Osteocyte (in vitro differentiated cells): ENCODE measurements at regions not wholly inside any gene's neighbourhood (a gene's known extent, or its start where the extent isn't known, plus 50 kb on each side); places are given as distances from the start of the nearest gene placed in this dataset.

ENCODE experiments used
- DNase-seq: peaks from one replicate; pipeline ENCODE4 v3.0.0; 2021; ENCODE audit warnings: mixed read lengths; ENCODE audit not compliant: unreplicated experiment; ENCODE audit errors: extremely low spot score
- H3K27ac Mint-ChIP-seq: one replicate; pipeline ENCODE4 v1.8.0; 2021; ENCODE audit warnings: mild to moderate bottlenecking, mixed read lengths; ENCODE audit not compliant: unreplicated experiment
- H3K27me3 Mint-ChIP-seq: one replicate; pipeline ENCODE4 v1.8.0; 2021; ENCODE audit warnings: mixed read lengths; ENCODE audit not compliant: unreplicated experiment
- H3K36me3 Mint-ChIP-seq: one replicate; pipeline ENCODE4 v1.8.0; 2021; ENCODE audit warnings: mixed read lengths; ENCODE audit not compliant: unreplicated experiment
- H3K4me1 Mint-ChIP-seq: one replicate; pipeline ENCODE4 v1.8.0; 2021; ENCODE audit warnings: mixed read lengths; ENCODE audit not compliant: unreplicated experiment
- H3K4me3 Mint-ChIP-seq: one replicate; pipeline ENCODE4 v1.8.0; 2021; ENCODE audit warnings: mild to moderate bottlenecking, moderate library complexity, mixed read lengths; ENCODE audit not compliant: unreplicated experiment
- H3K9me3 Mint-ChIP-seq: one replicate; pipeline ENCODE4 v1.8.0; 2021; ENCODE audit warnings: mixed read lengths; ENCODE audit not compliant: unreplicated experiment
- CTCF ChIP-seq: fragments of 200-600 bp; sonication (generic); IDR thresholded peaks from 2 replicates; pipeline ENCODE4 v1.5.0; 2021; ENCODE audit warnings: antibody characterized with exemption, mild to moderate bottlenecking, moderate library complexity

DNA sequence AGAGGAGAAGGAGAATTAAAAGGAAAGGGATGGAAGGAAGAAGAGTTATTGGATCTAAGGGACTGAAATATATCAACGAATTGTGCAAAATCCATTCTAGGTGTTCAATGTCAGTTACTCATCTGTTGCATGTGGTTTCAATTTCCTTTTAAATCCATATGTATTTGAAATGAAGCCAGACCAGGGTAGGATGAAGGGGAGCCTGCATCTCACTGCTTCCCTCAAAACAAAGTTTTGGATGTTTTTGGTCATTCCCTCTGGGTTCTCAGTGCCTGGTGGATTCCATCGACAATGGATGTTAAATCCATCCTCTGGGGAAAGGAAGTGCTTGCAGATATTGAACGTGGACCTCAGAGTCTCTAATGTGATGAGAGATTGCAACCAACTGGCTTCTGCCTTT, 103.5 kb upstream of the XYLT1 start:
- Mint-ChIP-seq H3K4me1 (no peaks in the 10 kb centered on the region), H3K4me3 (no peak overlapping the region), H3K27ac (no peak overlapping the region), H3K27me3 (no peaks in the 10 kb centered on the region), H3K36me3 (no peaks in the 10 kb centered on the region), H3K9me3 (no peaks in the 10 kb centered on the region)
- no peak for DNase-seq
- no peak for TF ChIP-seq CTCF

GRCh38 chr16:17572145-17572544, 101.4 kb upstream of the XYLT1 start:
- TF ChIP-seq CTCF = no peak
- Mint-ChIP-seq H3K9me3 (no peaks in the 10 kb centered on the region), H3K4me1 (no peaks in the 10 kb centered on the region), H3K36me3 (no peaks in the 10 kb centered on the region), H3K4me3 (no peak overlapping the region), H3K27ac (no peak overlapping the region), H3K27me3 (no peaks in the 10 kb centered on the region)
- DNase-seq = no peak

DNA sequence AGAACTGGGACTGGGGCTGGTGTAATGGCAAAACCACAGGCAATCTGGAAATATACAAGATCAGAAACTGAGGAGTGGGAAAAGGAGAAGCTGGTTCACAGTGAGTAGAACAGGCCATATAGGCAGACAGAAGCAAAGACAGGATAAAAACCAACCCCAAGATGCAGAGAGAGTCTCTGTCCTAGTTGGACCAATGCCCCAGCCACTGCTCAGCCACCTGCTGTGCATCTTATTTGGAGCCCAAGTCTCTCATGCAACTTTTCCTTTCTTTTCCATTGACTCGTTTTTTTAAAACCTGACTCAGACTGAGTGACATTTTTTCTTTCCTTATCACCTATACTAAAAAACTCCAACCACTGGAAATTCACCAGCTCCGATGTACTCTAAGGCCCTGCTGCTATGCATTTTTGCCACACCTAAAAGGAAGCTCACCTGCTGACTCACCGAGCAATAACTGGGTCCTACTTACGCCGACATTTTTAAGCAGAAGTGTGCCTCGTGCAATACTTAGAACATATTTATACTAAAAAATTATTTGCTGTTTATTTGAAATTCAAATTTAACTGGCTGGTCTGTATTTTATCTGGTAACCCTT, 100.8 kb upstream of the XYLT1 start:
- no peak overlapping the region for H3K4me3 Mint-ChIP-seq
- H3K36me3 Mint-ChIP-seq = no peaks in the 10 kb centered on the region
- no peaks in the 10 kb centered on the region for H3K4me1 Mint-ChIP-seq
- no peak for DNase-seq
- no peak overlapping the region for H3K27ac Mint-ChIP-seq
- H3K9me3 Mint-ChIP-seq = no peaks in the 10 kb centered on the region
- H3K27me3 Mint-ChIP-seq = no peaks in the 10 kb centered on the region
- no peak for TF ChIP-seq CTCF

- no peak for DNase-seq
- Mint-ChIP-seq H3K27me3 (no peaks in the 10 kb centered on the region), H3K4me1 (no peaks in the 10 kb centered on the region), H3K27ac (no peak overlapping the region), H3K36me3 (no peaks in the 10 kb centered on the region), H3K9me3 (peaks cover 5% of the 10 kb centered on the region), H3K4me3 (no peak overlapping the region)
- no peak for TF ChIP-seq CTCF
These were observed 97.5 kb upstream of the XYLT1 start for GRCh38 chr16:17568239-17568638.

DNA sequence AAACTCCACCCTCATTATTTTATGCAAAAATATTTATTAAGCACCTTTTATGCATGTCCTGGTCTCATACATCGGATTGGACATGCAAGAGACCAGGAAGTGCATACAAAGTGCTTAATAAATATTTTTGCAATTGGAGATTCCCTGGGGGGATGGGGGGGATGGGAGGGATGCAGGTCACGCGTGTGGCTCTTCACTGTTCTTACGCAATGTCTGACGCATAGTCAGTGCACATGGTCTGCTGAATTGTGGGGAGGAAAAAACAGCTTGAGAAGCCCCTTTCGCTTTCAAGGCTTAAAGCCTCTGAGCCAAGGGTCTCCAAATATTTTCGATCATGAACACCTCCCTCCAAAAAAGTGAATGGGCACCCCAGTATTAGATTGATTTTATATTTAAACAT, 96.7 kb upstream of the XYLT1 start:
- H3K27me3 Mint-ChIP-seq = no peaks in the 10 kb centered on the region
- H3K4me1 Mint-ChIP-seq = no peaks in the 10 kb centered on the region
- no peak for TF ChIP-seq CTCF
- H3K27ac Mint-ChIP-seq = no peak overlapping the region
- H3K36me3 Mint-ChIP-seq = no peaks in the 10 kb centered on the region
- no peak overlapping the region for H3K4me3 Mint-ChIP-seq
- DNase-seq = no peak
- peaks cover 5% of the 10 kb centered on the region for H3K9me3 Mint-ChIP-seq
